B cell (primary cell): ENCODE measurements at regions not wholly inside any gene's neighbourhood (a gene's known extent, or its start where the extent isn't known, plus 50 kb on each side); places are given as distances from the start of the nearest gene placed in this dataset.
"Not testable (repeated sequence)": the region's sequence is repeated elsewhere in the genome, so short reads cannot be mapped to it uniquely, and the experiment has no call there.

Experiments
- ATAC-seq: fragments of 200-7000 bp; cut with Tn5 transposase; one replicate; pipeline ENCODE4 v1.10.0; 2021; ENCODE audit warnings: low read depth, mild to moderate bottlenecking, moderate number of reproducible peaks, moderate library complexity
- CTCF ChIA-PET: fragments of 350-600 bp; sonication (Branson Sonifier 250); formaldehyde crosslinking; loops from one replicate; lab custom pipeline; 2021; ENCODE audit warnings: antibody characterized with exemption, inconsistent platforms; lab: Charles Lee
- POLR2A ChIA-PET: fragments of 350-600 bp; sonication (Branson Sonifier 250); formaldehyde crosslinking; loops from one replicate; lab custom pipeline; 2021; ENCODE audit warnings: antibody characterized with exemption; lab: Charles Lee
- DNase-seq: peaks from one replicate; pipeline ENCODE4 v3.0.0; 2013
- H2AFZ ChIP-seq: 2 replicates; pipeline ENCODE4 v1.6.1; 2012; ENCODE audit warnings: mild to moderate bottlenecking, low read depth, low read length; ENCODE audit not compliant: insufficient read depth, poor library complexity, severe bottlenecking
- H3K27ac ChIP-seq, 2 donors: 1 replicate in 1 of 2; 2 replicates in 1 of 2; pipeline ENCODE4 v1.5.1; 2012 to 2013; ENCODE audit warnings: low read length in 2 of 2, mild to moderate bottlenecking in 2 of 2, moderate library complexity in 1 of 2
- H3K27me3 ChIP-seq, 4 experiments: fragments of 200-600 bp in 1 of 4; sonication (generic) in 1 of 4; replicated peaks in 1 of 4; 1 replicate in 2 of 4; 2 replicates in 2 of 4; pipeline versions ENCODE4 v1.6.1 to v1.7.0; 2013 to 2016; ENCODE audit warnings: low read length in 3 of 4, mild to moderate bottlenecking in 2 of 4, mixed read lengths in 1 of 4, moderate library complexity in 1 of 4; ENCODE audit not compliant: insufficient read depth in 4 of 4, control insufficient read depth in 3 of 4; ENCODE audit errors: control extremely low read depth in 1 of 4
- H3K36me3 ChIP-seq, 2 experiments: replicated peaks in 1 of 2; 1 replicate in 1 of 2; 2 replicates in 1 of 2; pipeline versions ENCODE4 v1.6.1 to v1.7.1; 2013; ENCODE audit warnings: low read length in 1 of 2; ENCODE audit not compliant: insufficient read depth in 2 of 2, control insufficient read depth in 1 of 2; ENCODE audit errors: control extremely low read depth in 1 of 2, extremely low read depth in 1 of 2
- H3K4me1 ChIP-seq, 2 donors: fragments of 200-600 bp in 1 of 2; sonication (generic) in 1 of 2; 1 replicate in 1 of 2; 2 replicates in 1 of 2; pipeline versions ENCODE4 v1.5.1 to v1.6.1; 2013 to 2017; ENCODE audit warnings: low read length in 2 of 2; ENCODE audit not compliant: control insufficient read depth in 2 of 2, insufficient read depth in 2 of 2
- H3K4me2 ChIP-seq: replicated peaks from 2 replicates; pipeline ENCODE3; 2012; ENCODE audit warnings: mild to moderate bottlenecking, low read depth, low read length; ENCODE audit not compliant: poor library complexity, severe bottlenecking
- H3K4me3 ChIP-seq, 5 experiments: fragments of 200-600 bp in 1 of 5; sonication (generic) in 1 of 5; 1 replicate in 3 of 5; 2 replicates in 2 of 5; pipeline versions ENCODE4 v1.5.1 to v1.7.0; 2011 to 2016; ENCODE audit warnings: low read length in 4 of 5, mild to moderate bottlenecking in 4 of 5, low read depth in 2 of 5, control low read depth in 1 of 5, moderate library complexity in 1 of 5; ENCODE audit not compliant: insufficient read depth in 1 of 5; ENCODE audit errors: control extremely low read depth in 1 of 5, extremely low read depth in 1 of 5
- H3K79me2 ChIP-seq: fragments of 200-600 bp; sonication (generic); one replicate; pipeline ENCODE4 v1.6.0; 2016; ENCODE audit warnings: low read length; ENCODE audit not compliant: control insufficient read depth, insufficient read depth
- H3K9ac ChIP-seq: fragments of 200-600 bp; sonication (generic); 2 replicates; pipeline ENCODE4 v1.6.1; 2017; ENCODE audit warnings: mild to moderate bottlenecking, low read length, moderate library complexity
- H3K9me3 ChIP-seq, 3 donors: one replicate each; pipeline versions ENCODE4 v1.6.1 to v1.7.1; 2013; ENCODE audit warnings: low read length in 2 of 3; ENCODE audit not compliant: control insufficient read depth in 2 of 3, insufficient read depth in 1 of 3; ENCODE audit errors: control extremely low read depth in 1 of 3
- H4K20me1 ChIP-seq: 2 replicates; pipeline ENCODE4 v1.6.0; 2012; ENCODE audit warnings: mild to moderate bottlenecking, low read length; ENCODE audit not compliant: insufficient read depth, control insufficient read depth, poor library complexity, severe bottlenecking
- H3K27ac Mint-ChIP-seq: one replicate; pipeline ENCODE4 v1.8.0; 2021; ENCODE audit warnings: mixed read lengths
- H3K27me3 Mint-ChIP-seq: one replicate; pipeline ENCODE4 v1.8.0; 2021; ENCODE audit warnings: mixed read lengths
- H3K4me1 Mint-ChIP-seq: one replicate; pipeline ENCODE4 v1.8.0; 2021; ENCODE audit warnings: mixed read lengths
- H3K4me3 Mint-ChIP-seq: one replicate; pipeline ENCODE4 v1.8.0; 2021; ENCODE audit warnings: mixed read lengths
- H3K9me3 Mint-ChIP-seq: one replicate; pipeline ENCODE4 v1.8.0; 2022; ENCODE audit warnings: mixed read lengths; ENCODE audit not compliant: insufficient read depth
- CTCF ChIP-seq: fragments of 200-600 bp; IDR thresholded peaks from one replicate; pipeline ENCODE4 v1.8.0; 2022; ENCODE audit warnings: antibody characterized with exemption, mild to moderate bottlenecking
- EZH2 ChIP-seq: IDR thresholded peaks from 2 replicates; pipeline ENCODE4 v1.6.1; 2012; ENCODE audit warnings: borderline replicate concordance, low read depth, mild to moderate bottlenecking, moderate library complexity, low read length; ENCODE audit not compliant: insufficient read depth, poor library complexity, severe bottlenecking
- WGBS: methylation state at CpG from one replicate; pipeline ENCODE4 v1.1.5; 2013; ENCODE audit warnings: missing lambda C conversion rate; ENCODE audit not compliant: insufficient coverage; 5-methylcytosine and 5-hydroxymethylcytosine counted together
- intact Hi-C: fragments of 100-400 bp; cut with micrococcal nuclease; formaldehyde crosslinking; loops from one replicate; pipeline ENCODE4 v1.10.0; 2022

GRCh38 chr6:128710315-128710714 lies 172.6 kb upstream of the LAMA2 start:
- Histone ChIP-seq H4K20me1 (no peaks in the 10 kb centered on the region), H3K4me2 (no peak overlapping the region), H3K27me3 (no peaks in the 10 kb centered on the region), H2AFZ (no peak overlapping the region), H3K79me2 (no peaks in the 10 kb centered on the region), H3K4me3 (no peak overlapping the region), H3K9ac (no peak overlapping the region), H3K36me3 (no peaks in the 10 kb centered on the region), H3K9me3 (no peaks in the 10 kb centered on the region), H3K4me1 (no peaks in the 10 kb centered on the region), H3K27ac (no peak overlapping the region)
- Mint-ChIP-seq H3K27me3 (no peaks in the 10 kb centered on the region), H3K4me3 (no peak overlapping the region), H3K27ac (no peak overlapping the region), H3K9me3 (no peaks in the 10 kb centered on the region), H3K4me1 (no peaks in the 10 kb centered on the region)
- CTCF ChIA-PET = no interaction called here
- intact Hi-C loops = no loop called here
- ATAC-seq (no peak), DNase-seq (no peak)
- WGBS = no CpG with 5 or more reads among the region's 2 CpGs
- TF ChIP-seq CTCF (no peak), EZH2 (no peak)
- POLR2A ChIA-PET = no interaction called here

- no peak for DNase-seq
- H3K4me3 ChIP-seq = no peak overlapping the region
- no peak overlapping the region for H3K27ac Mint-ChIP-seq
- H3K9me3 Mint-ChIP-seq = no peaks in the 10 kb centered on the region
- H3K36me3 ChIP-seq = no peaks in the 10 kb centered on the region
- no peak overlapping the region for H2AFZ ChIP-seq
- H3K4me1 ChIP-seq = no peaks in the 10 kb centered on the region
- no peaks in the 10 kb centered on the region for H3K79me2 ChIP-seq
- ChIA-PET POLR2A (no interaction called here), CTCF (no interaction called here)
- H3K27ac ChIP-seq = no peak overlapping the region
- H3K9me3 ChIP-seq = peaks cover 0 to 3% (median 0%) of the 10 kb centered on the region in 3 donors
- no CpG with 5 or more reads among the region's 4 CpGs for WGBS
- ATAC-seq = no peak
- no peak for TF ChIP-seq EZH2
- TF ChIP-seq CTCF = no peak
- H3K4me2 ChIP-seq = no peak overlapping the region
- no peak overlapping the region for H3K4me3 Mint-ChIP-seq
- no peaks in the 10 kb centered on the region for H4K20me1 ChIP-seq
- intact Hi-C loops = no loop called here
- H3K4me1 Mint-ChIP-seq = no peaks in the 10 kb centered on the region
- H3K27me3 ChIP-seq = no peaks in the 10 kb centered on the region
- no peak overlapping the region for H3K9ac ChIP-seq
- no peaks in the 10 kb centered on the region for H3K27me3 Mint-ChIP-seq
Observed at GRCh38 chr6:128704601-128705000, 178.3 kb upstream of the LAMA2 start.

GRCh38 chr6:128703794-128704193 lies 179.1 kb upstream of the LAMA2 start:
- H3K27ac ChIP-seq, H3K27me3 ChIP-seq, H3K27me3 Mint-ChIP-seq, H3K4me3 Mint-ChIP-seq, H3K4me3 ChIP-seq, H3K9ac ChIP-seq, H3K4me1 Mint-ChIP-seq, H4K20me1 ChIP-seq, CTCF ChIA-PET, H3K9me3 ChIP-seq, H2AFZ ChIP-seq, H3K27ac Mint-ChIP-seq, POLR2A ChIA-PET, intact Hi-C loops, H3K4me1 ChIP-seq, DNase-seq, ATAC-seq, H3K9me3 Mint-ChIP-seq, H3K79me2 ChIP-seq, H3K4me2 ChIP-seq, H3K36me3 ChIP-seq: not testable (repeated sequence)
- WGBS = 90% methylated on average over 3 of the region's 3 CpGs
